Motor neuron (in vitro differentiated cells): ENCODE measurements at regions not wholly inside any gene's neighbourhood (a gene's known extent, or its start where the extent isn't known, plus 50 kb on each side); places are given as distances from the start of the nearest gene placed in this dataset.
"Not testable (repeated sequence)": the region's sequence is repeated elsewhere in the genome, so short reads cannot be mapped to it uniquely, and the experiment has no call there.

Source experiments
- ATAC-seq, 8 experiments: fragments of 200-7000 bp; cut with Tn5 transposase; replicated peaks in 6 of 8; 2 replicates each; pipeline ENCODE4 v1.8.0; 2021; ENCODE audit warnings: mild to moderate bottlenecking in 8 of 8, moderate library complexity in 8 of 8
- H3K27ac ChIP-seq, 2 donors: fragments of 250-450 bp; sonication (Bioruptor Pico); 2 replicates each; pipeline ENCODE4 v1.9.0; 2021; ENCODE audit warnings: antibody characterized with exemption in 2 of 2, mild to moderate bottlenecking in 2 of 2, moderate library complexity in 1 of 2
- H3K4me1 ChIP-seq, 2 donors: fragments of 250-450 bp; sonication (Bioruptor Pico); replicated peaks in 1 of 2; 2 replicates each; pipeline ENCODE4 v1.6.1; 2021; ENCODE audit warnings: antibody characterized with exemption in 2 of 2, mild to moderate bottlenecking in 2 of 2, moderate library complexity in 1 of 2
- H3K4me3 ChIP-seq, 5 donors: fragments of 250-450 bp; sonication (Bioruptor Pico); 2 replicates each; pipeline ENCODE4 v1.9.0; 2021; ENCODE audit warnings: antibody characterized with exemption in 5 of 5, mild to moderate bottlenecking in 5 of 5, moderate library complexity in 4 of 5
- WGBS, 10 experiments: fragments of 450-650 bp; shearing (Covaris generic); methylation state at CpG; one replicate each; pipeline ENCODE4 v1.0.0; 2022; 5-methylcytosine and 5-hydroxymethylcytosine counted together
- in situ Hi-C, 9 experiments: fragments of 400-800 bp; cut with MboI; loops; one replicate each; pipeline ENCODE4 v1.15.0; 2021; ENCODE audit warnings: low sequenced_read_pairs in 9 of 9, low pct_unique_long_range_greater_than_20kb in 2 of 9; ENCODE audit not compliant: unreplicated experiment in 9 of 9

- in situ Hi-C loops, result no loop called here
- ATAC-seq, result no peak
- no peak overlapping the region for H3K4me3 ChIP-seq
- H3K4me1 ChIP-seq, result no peaks in the 10 kb centered on the region
- H3K27ac ChIP-seq, result no peak overlapping the region
These were observed 70.1 kb upstream of the IRAK1BP1 start for GRCh38 chr6:78797270-78797669.

GRCh38 chr6:78799682-78800081 is 67.7 kb upstream of the IRAK1BP1 start:
- no peak for ATAC-seq
- Histone ChIP-seq H3K4me1 (no peaks in the 10 kb centered on the region), H3K27ac (no peak overlapping the region), H3K4me3 (no peak overlapping the region)
- in situ Hi-C loops, result no loop called here
- WGBS, 10 experiments, result 14 to 100% (median 67%) methylated on average over 1 to 2 of the region's 2 CpGs; no CpG with 5 or more reads in 2 of the 10 experiments

GRCh38 chr6:78806792-78807191 is 60.6 kb upstream of the IRAK1BP1 start:
- in situ Hi-C loops, H3K4me1 ChIP-seq: not testable (repeated sequence)

GRCh38 chr6:78807655-78808355 is 59.5 kb upstream of the IRAK1BP1 start:
- H3K4me1 ChIP-seq, H3K27ac ChIP-seq, H3K4me3 ChIP-seq, in situ Hi-C loops, ATAC-seq: not testable (repeated sequence)
- 15 to 94% (median 85%) methylated on average over 2 to 7 of the region's 10 CpGs; no CpG with 5 or more reads in 4 of the 10 experiments for WGBS, 10 experiments

More at GRCh38 chr6:78806792-78807191, 60.6 kb upstream of the IRAK1BP1 start:
- not testable (repeated sequence) for H3K4me3 ChIP-seq, ATAC-seq, H3K27ac ChIP-seq
- 17 to 83% (median 70%) methylated on average over 1 of the region's 1 CpG; no CpG with 5 or more reads in 7 of the 10 experiments for WGBS, 10 experiments

- no peak for ATAC-seq
- no peaks in the 10 kb centered on the region for H3K4me1 ChIP-seq
These were observed 58.9 kb upstream of the IRAK1BP1 start for GRCh38 chr6:78808356-78808891.

GRCh38 chr6:78808933-78809332 is 58.4 kb upstream of the IRAK1BP1 start:
- in situ Hi-C loops, result no loop called here
- Histone ChIP-seq H3K4me1 (no peaks in the 10 kb centered on the region), H3K4me3 (no peak overlapping the region), H3K27ac (no peak overlapping the region)
- ATAC-seq, result no peak
- 50 to 100% (median 86%) methylated on average over 1 to 3 of the region's 5 CpGs; no CpG with 5 or more reads in 5 of the 10 experiments for WGBS, 10 experiments

More at GRCh38 chr6:78808356-78808891, 58.9 kb upstream of the IRAK1BP1 start:
- Histone ChIP-seq H3K4me3 (no peak overlapping the region), H3K27ac (no peak overlapping the region)
- WGBS, 10 experiments, result 40 to 100% (median 58%) methylated on average over 1 to 2 of the region's 4 CpGs; no CpG with 5 or more reads in 4 of the 10 experiments
- in situ Hi-C loops, result no loop called here

GRCh38 chr6:78810146-78810545 is 57.2 kb upstream of the IRAK1BP1 start:
- Histone ChIP-seq H3K4me3 (no peak overlapping the region), H3K4me1 (no peaks in the 10 kb centered on the region), H3K27ac (no peak overlapping the region)
- 0 to 14% (median 0%) methylated on average over 1 of the region's 1 CpG; no CpG with 5 or more reads in 2 of the 10 experiments for WGBS, 10 experiments
- ATAC-seq, result peak in 6 of 8 experiments; percentile 37 to 98 (median 75)
- in situ Hi-C loops, result no loop called here

GRCh38 chr6:78810698-78811097 is 56.7 kb upstream of the IRAK1BP1 start:
- no peak for ATAC-seq
- in situ Hi-C loops, result no loop called here
- H3K4me3 ChIP-seq, result no peak overlapping the region
- 0 to 79% (median 59%) methylated on average over 2 of the region's 2 CpGs; no CpG with 5 or more reads in 6 of the 10 experiments for WGBS, 10 experiments
- H3K27ac ChIP-seq, result no peak overlapping the region
- no peaks in the 10 kb centered on the region for H3K4me1 ChIP-seq
